ENCODE measurements at regions not wholly inside any gene's neighbourhood (a gene's known extent, or its start where the extent isn't known, plus 50 kb on each side); places are given as distances from the start of the nearest gene placed in this dataset.

DNA sequence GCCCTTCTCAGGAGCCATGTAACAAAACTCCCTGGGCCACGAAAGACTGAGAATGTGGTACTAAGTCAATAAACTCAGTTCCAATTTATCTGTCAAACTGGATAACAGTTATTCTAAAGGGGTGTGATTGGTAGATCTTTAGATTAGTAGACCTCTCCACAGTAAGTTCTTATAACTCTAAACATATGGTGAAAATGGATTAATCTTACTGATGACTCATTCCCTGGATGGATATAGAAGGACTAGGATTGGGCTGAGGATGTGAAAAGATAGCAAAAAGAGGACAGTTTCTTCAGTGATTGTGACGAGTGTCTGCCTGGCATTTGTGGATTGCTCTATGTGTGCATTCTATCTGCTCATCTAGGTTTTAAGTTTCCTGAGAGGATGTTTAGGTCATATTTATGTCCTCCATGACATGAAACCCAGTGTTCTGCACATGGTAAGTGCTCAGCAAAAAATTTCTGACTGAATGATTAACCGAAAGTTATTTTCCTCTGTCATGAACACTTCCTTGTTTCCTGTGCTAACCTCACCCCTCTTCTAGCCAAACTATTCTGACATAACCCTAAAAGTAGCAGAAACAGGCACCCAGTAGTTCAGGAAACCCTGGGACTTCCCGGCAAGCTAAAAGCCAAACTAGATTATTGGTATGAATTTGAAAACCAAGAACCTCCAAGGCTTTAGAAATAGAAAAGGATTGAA is 397.5 kb upstream of the PLXNA2 start:
- H2AFZ ChIP-seq (ENCODE audit: low read depth, low read length): no peak overlapping the region
- no peak overlapping the region for H3K4me3 ChIP-seq (ENCODE audit: insufficient read depth in 1 of 2, low read depth in 1 of 2, low read length in 2 of 2)
- no peaks in the 10 kb centered on the region for H3K79me1 ChIP-seq (replicated peaks; ENCODE audit: low read length, poor library complexity, severe bottlenecking)
- no peaks in the 10 kb centered on the region for H3K9me3 ChIP-seq (ENCODE audit: control insufficient read depth, low read length)
- no peak overlapping the region for H2BK5ac ChIP-seq (ENCODE audit: low read depth, low read length, poor library complexity, severe bottlenecking)
- no peaks in the 10 kb centered on the region for H3K36me3 ChIP-seq (ENCODE audit: control insufficient read depth in 1 of 2, insufficient read depth in 2 of 2, low read depth in 1 of 2, low read length in 2 of 2)
- peaks cover 8 to 28% of the 10 kb centered on the region in 2 experiments for H3K27me3 ChIP-seq (ENCODE audit: control insufficient read depth in 1 of 2, insufficient read depth in 1 of 2, low read length in 2 of 2)
- H3K23ac ChIP-seq (ENCODE audit: low read length in 2 of 2): no peak overlapping the region
- no peak for DNase-seq
- H3K4ac ChIP-seq (ENCODE audit: low read depth in 1 of 2, low read length in 2 of 2): no peak overlapping the region
- H2BK12ac ChIP-seq (ENCODE audit: low read length in 2 of 2): no peak overlapping the region
- no peak overlapping the region for H3K27ac ChIP-seq (ENCODE audit: low read length, poor library complexity, severe bottlenecking)
- H3K4me2 ChIP-seq (ENCODE audit: low read length, poor library complexity, severe bottlenecking): no peak overlapping the region
- H3K18ac ChIP-seq (ENCODE audit: low read depth in 1 of 2, low read length in 2 of 2): no peak overlapping the region
- no peak overlapping the region for H4K8ac ChIP-seq (ENCODE audit: low read length)
- no peak overlapping the region for H4K91ac ChIP-seq (ENCODE audit: low read length)
- 80% methylated on average over 3 of the region's 4 CpGs for WGBS
- no peak overlapping the region for H2AK5ac ChIP-seq (ENCODE audit: low read length, severe bottlenecking)
- H2BK15ac ChIP-seq (ENCODE audit: low read depth, poor library complexity, severe bottlenecking): no peak overlapping the region
- H3K14ac ChIP-seq (ENCODE audit: low read length in 2 of 2): no peak overlapping the region
- H2BK120ac ChIP-seq (ENCODE audit: low read depth, low read length): no peak overlapping the region
- H3K4me1 ChIP-seq (ENCODE audit: control insufficient read depth, insufficient read depth, low read depth, low read length): no peaks in the 10 kb centered on the region
- no peak overlapping the region for H3K9ac ChIP-seq (ENCODE audit: low read length)

DNA sequence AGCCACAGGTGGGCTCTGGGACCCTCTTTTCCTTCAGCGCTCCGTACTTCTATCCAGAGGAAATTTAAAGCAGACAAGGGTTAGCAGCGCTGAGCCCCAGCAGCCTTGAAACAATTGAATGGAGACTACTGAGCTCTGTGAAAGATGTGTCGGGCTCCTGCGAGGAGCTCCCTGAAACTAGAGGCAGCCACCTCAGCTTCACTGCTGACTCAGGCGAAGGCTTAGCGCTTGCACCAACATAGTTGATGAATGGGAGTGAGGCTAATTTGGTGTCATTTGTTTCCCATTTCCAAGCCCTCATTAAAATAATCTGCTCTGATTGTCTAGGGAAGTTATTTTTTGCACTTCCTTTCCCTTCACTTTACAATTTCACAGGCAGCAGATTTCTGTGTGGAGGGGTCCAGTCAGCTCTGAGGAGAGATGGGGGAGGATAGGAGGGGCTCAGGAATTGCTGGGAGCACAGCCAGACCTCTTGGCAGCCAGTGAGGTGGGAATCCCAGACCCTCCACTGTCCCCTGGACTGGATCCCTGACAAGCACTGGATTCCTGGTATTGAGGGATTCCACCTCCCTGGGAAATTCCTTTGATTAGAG is 398.9 kb upstream of the PLXNA2 start:
- no peak overlapping the region for H3K9ac ChIP-seq (ENCODE audit: low read length)
- H3K9me3 ChIP-seq (ENCODE audit: control insufficient read depth, low read length): no peaks in the 10 kb centered on the region
- no peak overlapping the region for H3K23ac ChIP-seq (ENCODE audit: low read length in 2 of 2)
- H3K4me2 ChIP-seq (ENCODE audit: low read length, poor library complexity, severe bottlenecking): no peak overlapping the region
- no peak overlapping the region for H2BK5ac ChIP-seq (ENCODE audit: low read depth, low read length, poor library complexity, severe bottlenecking)
- H2BK15ac ChIP-seq (ENCODE audit: low read depth, poor library complexity, severe bottlenecking): no peak overlapping the region
- no peaks in the 10 kb centered on the region for H3K79me1 ChIP-seq (replicated peaks; ENCODE audit: low read length, poor library complexity, severe bottlenecking)
- no peak overlapping the region for H2BK120ac ChIP-seq (ENCODE audit: low read depth, low read length)
- 96% methylated on average over 7 of the region's 7 CpGs for WGBS
- H3K14ac ChIP-seq (ENCODE audit: low read length in 2 of 2): no peak overlapping the region
- no peak overlapping the region for H3K27ac ChIP-seq (ENCODE audit: low read length, poor library complexity, severe bottlenecking)
- H4K8ac ChIP-seq (ENCODE audit: low read length): no peak overlapping the region
- peaks cover 0 to 28% of the 10 kb centered on the region in 2 experiments for H3K27me3 ChIP-seq (ENCODE audit: control insufficient read depth in 1 of 2, insufficient read depth in 1 of 2, low read length in 2 of 2)
- no peak overlapping the region for H2AFZ ChIP-seq (ENCODE audit: low read depth, low read length)
- H3K4me3 ChIP-seq (ENCODE audit: insufficient read depth in 1 of 2, low read depth in 1 of 2, low read length in 2 of 2): no peak overlapping the region
- no peak overlapping the region for H2AK5ac ChIP-seq (ENCODE audit: low read length, severe bottlenecking)
- no peak overlapping the region for H3K4ac ChIP-seq (ENCODE audit: low read depth in 1 of 2, low read length in 2 of 2)
- H3K4me1 ChIP-seq (ENCODE audit: control insufficient read depth, insufficient read depth, low read depth, low read length): no peaks in the 10 kb centered on the region
- no peak overlapping the region for H4K91ac ChIP-seq (ENCODE audit: low read length)
- no peaks in the 10 kb centered on the region for H3K36me3 ChIP-seq (ENCODE audit: control insufficient read depth in 1 of 2, insufficient read depth in 2 of 2, low read depth in 1 of 2, low read length in 2 of 2)
- H2BK12ac ChIP-seq (ENCODE audit: low read length in 2 of 2): no peak overlapping the region
- DNase-seq: no peak
- no peak overlapping the region for H3K18ac ChIP-seq (ENCODE audit: low read depth in 1 of 2, low read length in 2 of 2)

GRCh38 chr1:208644401-208645160 is 400.4 kb upstream of the PLXNA2 start:
- H2AFZ ChIP-seq (ENCODE audit: low read depth, low read length): no peak overlapping the region
- H3K9me3 ChIP-seq (ENCODE audit: control insufficient read depth, low read length): no peaks in the 10 kb centered on the region
- H2AK5ac ChIP-seq (ENCODE audit: low read length, severe bottlenecking): no peak overlapping the region
- no peak overlapping the region for H3K23ac ChIP-seq (ENCODE audit: low read length in 2 of 2)
- no peak overlapping the region for H2BK120ac ChIP-seq (ENCODE audit: low read depth, low read length)
- no peak overlapping the region for H3K4me2 ChIP-seq (ENCODE audit: low read length, poor library complexity, severe bottlenecking)
- H3K36me3 ChIP-seq (ENCODE audit: control insufficient read depth in 1 of 2, insufficient read depth in 2 of 2, low read depth in 1 of 2, low read length in 2 of 2): no peaks in the 10 kb centered on the region
- no peak overlapping the region for H3K9ac ChIP-seq (ENCODE audit: low read length)
- no peaks in the 10 kb centered on the region for H3K79me1 ChIP-seq (replicated peaks; ENCODE audit: low read length, poor library complexity, severe bottlenecking)
- peaks cover 4 to 31% of the 10 kb centered on the region in 2 experiments for H3K27me3 ChIP-seq (ENCODE audit: control insufficient read depth in 1 of 2, insufficient read depth in 1 of 2, low read length in 2 of 2)
- no peak overlapping the region for H4K91ac ChIP-seq (ENCODE audit: low read length)
- no peak overlapping the region for H3K4ac ChIP-seq (ENCODE audit: low read depth in 1 of 2, low read length in 2 of 2)
- no peak overlapping the region for H2BK5ac ChIP-seq (ENCODE audit: low read depth, low read length, poor library complexity, severe bottlenecking)
- H4K8ac ChIP-seq (ENCODE audit: low read length): no peak overlapping the region
- no peaks in the 10 kb centered on the region for H3K4me1 ChIP-seq (ENCODE audit: control insufficient read depth, insufficient read depth, low read depth, low read length)
- no peak overlapping the region for H3K27ac ChIP-seq (ENCODE audit: low read length, poor library complexity, severe bottlenecking)
- H3K14ac ChIP-seq (ENCODE audit: low read length in 2 of 2): no peak overlapping the region
- H3K4me3 ChIP-seq (ENCODE audit: insufficient read depth in 1 of 2, low read depth in 1 of 2, low read length in 2 of 2): no peak overlapping the region
- no peak overlapping the region for H2BK12ac ChIP-seq (ENCODE audit: low read length in 2 of 2)
- DNase-seq: no peak
- WGBS: no CpG with 5 or more reads among the region's 2 CpGs
- no peak overlapping the region for H3K18ac ChIP-seq (ENCODE audit: low read depth in 1 of 2, low read length in 2 of 2)
- no peak overlapping the region for H2BK15ac ChIP-seq (ENCODE audit: low read depth, poor library complexity, severe bottlenecking)

DNA sequence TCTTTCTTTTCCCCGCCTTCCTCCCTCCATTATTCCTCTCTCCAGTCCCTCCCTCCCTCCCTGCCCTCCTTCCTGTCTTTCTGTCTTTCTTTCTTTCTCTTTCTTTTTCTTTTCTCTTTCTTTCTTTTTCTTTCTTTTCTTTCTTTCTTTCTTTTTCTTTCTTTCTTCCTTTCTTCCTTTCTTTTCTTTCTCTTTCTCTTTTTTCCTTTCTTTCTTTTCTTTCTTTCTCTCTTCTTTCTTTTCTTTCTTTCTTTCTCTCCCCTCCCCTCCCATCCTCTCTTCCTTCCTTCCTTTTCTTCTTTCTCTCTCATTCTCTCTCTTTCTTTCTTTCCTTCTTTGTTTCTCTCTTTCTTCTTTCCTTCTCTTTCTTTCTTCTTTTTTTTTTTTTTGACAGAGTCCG is 402.2 kb upstream of the PLXNA2 start:
- Histone ChIP-seq H3K27ac (ENCODE audit: low read length, poor library complexity, severe bottlenecking) (no peak overlapping the region), H3K23ac (ENCODE audit: low read length in 2 of 2) (no peak overlapping the region), H2BK120ac (ENCODE audit: low read depth, low read length) (no peak overlapping the region), H3K18ac (ENCODE audit: low read depth in 1 of 2, low read length in 2 of 2) (no peak overlapping the region), H3K9ac (ENCODE audit: low read length) (no peak overlapping the region), H2BK12ac (ENCODE audit: low read length in 2 of 2) (no peak overlapping the region), H4K91ac (ENCODE audit: low read length) (no peak overlapping the region), H2BK5ac (ENCODE audit: low read depth, low read length, poor library complexity, severe bottlenecking) (no peak overlapping the region), H3K4me2 (ENCODE audit: low read length, poor library complexity, severe bottlenecking) (no peak overlapping the region), H3K4me3 (ENCODE audit: insufficient read depth in 1 of 2, low read depth in 1 of 2, low read length in 2 of 2) (no peak overlapping the region), H3K4me1 (ENCODE audit: control insufficient read depth, insufficient read depth, low read depth, low read length) (no peaks in the 10 kb centered on the region), H3K4ac (ENCODE audit: low read depth in 1 of 2, low read length in 2 of 2) (no peak overlapping the region), H3K14ac (ENCODE audit: low read length in 2 of 2) (no peak overlapping the region), H2AFZ (ENCODE audit: low read depth, low read length) (no peak overlapping the region), H3K27me3 (ENCODE audit: control insufficient read depth in 1 of 2, insufficient read depth in 1 of 2, low read length in 2 of 2) (peaks cover 13 to 38% of the 10 kb centered on the region in 2 experiments), H3K36me3 (ENCODE audit: control insufficient read depth in 1 of 2, insufficient read depth in 2 of 2, low read depth in 1 of 2, low read length in 2 of 2) (no peaks in the 10 kb centered on the region), H2AK5ac (ENCODE audit: low read length, severe bottlenecking) (no peak overlapping the region), H2BK15ac (ENCODE audit: low read depth, poor library complexity, severe bottlenecking) (no peak overlapping the region), H3K9me3 (ENCODE audit: control insufficient read depth, low read length) (no peaks in the 10 kb centered on the region), H4K8ac (ENCODE audit: low read length) (no peak overlapping the region), H3K79me1 (replicated peaks; ENCODE audit: low read length, poor library complexity, severe bottlenecking) (no peaks in the 10 kb centered on the region)
- no peak for DNase-seq
- WGBS: 70% methylated on average over 2 of the region's 2 CpGs

Measured in mesenchymal stem cell (in vitro differentiated cells and primary cell).